ENCODE measurements at regions not wholly inside any gene's neighbourhood (a gene's known extent, or its start where the extent isn't known, plus 50 kb on each side); places are given as distances from the start of the nearest gene placed in this dataset.

- H3K9me3 ChIP-seq (ENCODE audit: control insufficient read depth in 3 of 3, low read length in 3 of 3) = no peaks in the 10 kb centered on the region
- no peak overlapping the region for H3K9ac ChIP-seq (ENCODE audit: low read depth in 1 of 3, low read length in 3 of 3)
- H3K36me3 ChIP-seq (ENCODE audit: control insufficient read depth in 3 of 3, insufficient read depth in 3 of 3, low read length in 3 of 3) = no peaks in the 10 kb centered on the region
- peaks cover 0 to 21% (median 11%) of the 10 kb centered on the region in 3 donors for H3K27me3 ChIP-seq (ENCODE audit: control insufficient read depth in 3 of 3, insufficient read depth in 3 of 3, low read length in 3 of 3)
- no peak overlapping the region for H3K4me3 ChIP-seq (ENCODE audit: low read length in 3 of 3)
- H3K4me1 ChIP-seq (ENCODE audit: control insufficient read depth in 3 of 3, insufficient read depth in 3 of 3, low read length in 3 of 3) = no peaks in the 10 kb centered on the region
- H3K27ac ChIP-seq (ENCODE audit: low read depth, low read length) = no peak overlapping the region
Measured at GRCh38 chr1:22283596-22283995, 140.7 kb upstream of the WNT4 start.

- Histone ChIP-seq H3K4me1 (ENCODE audit: control insufficient read depth in 3 of 3, insufficient read depth in 3 of 3, low read length in 3 of 3) (no peaks in the 10 kb centered on the region), H3K4me3 (ENCODE audit: low read length in 3 of 3) (no peak overlapping the region)
Measured at GRCh38 chr1:22284236-22284635, 141.3 kb upstream of the WNT4 start.

GRCh38 chr1:22284906-22285548, 142.1 kb upstream of the WNT4 start:
- H3K4me1 ChIP-seq (ENCODE audit: control insufficient read depth in 3 of 3, insufficient read depth in 3 of 3, low read length in 3 of 3) = no peaks in the 10 kb centered on the region
- no peak overlapping the region for H3K9ac ChIP-seq (ENCODE audit: low read depth in 1 of 3, low read length in 3 of 3)
- H3K27ac ChIP-seq (ENCODE audit: low read depth, low read length) = no peak overlapping the region
- H3K36me3 ChIP-seq (ENCODE audit: control insufficient read depth in 3 of 3, insufficient read depth in 3 of 3, low read length in 3 of 3) = no peaks in the 10 kb centered on the region
- H3K27me3 ChIP-seq (ENCODE audit: control insufficient read depth in 3 of 3, insufficient read depth in 3 of 3, low read length in 3 of 3) = peaks cover 4 to 19% (median 19%) of the 10 kb centered on the region in 3 donors
- no peaks in the 10 kb centered on the region for H3K9me3 ChIP-seq (ENCODE audit: control insufficient read depth in 3 of 3, low read length in 3 of 3)
- H3K4me3 ChIP-seq (ENCODE audit: low read length in 3 of 3) = no peak overlapping the region

More at GRCh38 chr1:22284236-22284635, 141.3 kb upstream of the WNT4 start:
- Histone ChIP-seq H3K36me3 (ENCODE audit: control insufficient read depth in 3 of 3, insufficient read depth in 3 of 3, low read length in 3 of 3) (no peaks in the 10 kb centered on the region), H3K9ac (ENCODE audit: low read depth in 1 of 3, low read length in 3 of 3) (no peak overlapping the region), H3K27ac (ENCODE audit: low read depth, low read length) (no peak overlapping the region), H3K9me3 (ENCODE audit: control insufficient read depth in 3 of 3, low read length in 3 of 3) (no peaks in the 10 kb centered on the region), H3K27me3 (ENCODE audit: control insufficient read depth in 3 of 3, insufficient read depth in 3 of 3, low read length in 3 of 3) (peaks cover 0 to 15% (median 14%) of the 10 kb centered on the region in 3 donors)

- H3K9me3 ChIP-seq (ENCODE audit: control insufficient read depth in 3 of 3, low read length in 3 of 3) = no peaks in the 10 kb centered on the region
- no peak overlapping the region for H3K9ac ChIP-seq (ENCODE audit: low read depth in 1 of 3, low read length in 3 of 3)
- no peak overlapping the region for H3K27ac ChIP-seq (ENCODE audit: low read depth, low read length)
- no peak overlapping the region for H3K4me3 ChIP-seq (ENCODE audit: low read length in 3 of 3)
- H3K27me3 ChIP-seq (ENCODE audit: control insufficient read depth in 3 of 3, insufficient read depth in 3 of 3, low read length in 3 of 3) = peaks cover 7 to 22% (median 21%) of the 10 kb centered on the region in 3 donors
- H3K36me3 ChIP-seq (ENCODE audit: control insufficient read depth in 3 of 3, insufficient read depth in 3 of 3, low read length in 3 of 3) = no peaks in the 10 kb centered on the region
- no peaks in the 10 kb centered on the region for H3K4me1 ChIP-seq (ENCODE audit: control insufficient read depth in 3 of 3, insufficient read depth in 3 of 3, low read length in 3 of 3)
Measured at GRCh38 chr1:22285549-22286396, 142.9 kb upstream of the WNT4 start.

- Histone ChIP-seq H3K9ac (ENCODE audit: low read depth in 1 of 3, low read length in 3 of 3) (no peak overlapping the region), H3K27ac (ENCODE audit: low read depth, low read length) (no peak overlapping the region), H3K27me3 (ENCODE audit: control insufficient read depth in 3 of 3, insufficient read depth in 3 of 3, low read length in 3 of 3) (peaks cover 7 to 23% (median 22%) of the 10 kb centered on the region in 3 donors), H3K36me3 (ENCODE audit: control insufficient read depth in 3 of 3, insufficient read depth in 3 of 3, low read length in 3 of 3) (no peaks in the 10 kb centered on the region), H3K9me3 (ENCODE audit: control insufficient read depth in 3 of 3, low read length in 3 of 3) (no peaks in the 10 kb centered on the region), H3K4me1 (ENCODE audit: control insufficient read depth in 3 of 3, insufficient read depth in 3 of 3, low read length in 3 of 3) (no peaks in the 10 kb centered on the region), H3K4me3 (ENCODE audit: low read length in 3 of 3) (no peak overlapping the region)
Measured at GRCh38 chr1:22286491-22286890, 143.6 kb upstream of the WNT4 start.

- Histone ChIP-seq H3K4me3 (ENCODE audit: low read length in 3 of 3) (no peak overlapping the region), H3K4me1 (ENCODE audit: control insufficient read depth in 3 of 3, insufficient read depth in 3 of 3, low read length in 3 of 3) (no peaks in the 10 kb centered on the region), H3K36me3 (ENCODE audit: control insufficient read depth in 3 of 3, insufficient read depth in 3 of 3, low read length in 3 of 3) (no peaks in the 10 kb centered on the region), H3K27ac (ENCODE audit: low read depth, low read length) (no peak overlapping the region), H3K9ac (ENCODE audit: low read depth in 1 of 3, low read length in 3 of 3) (no peak overlapping the region), H3K9me3 (ENCODE audit: control insufficient read depth in 3 of 3, low read length in 3 of 3) (no peaks in the 10 kb centered on the region), H3K27me3 (ENCODE audit: control insufficient read depth in 3 of 3, insufficient read depth in 3 of 3, low read length in 3 of 3) (peaks cover 7 to 29% (median 23%) of the 10 kb centered on the region in 3 donors)
Measured at GRCh38 chr1:22287273-22287672, 144.4 kb upstream of the WNT4 start.

- peaks cover 7 to 26% (median 23%) of the 10 kb centered on the region in 3 donors for H3K27me3 ChIP-seq (ENCODE audit: control insufficient read depth in 3 of 3, insufficient read depth in 3 of 3, low read length in 3 of 3)
- H3K4me3 ChIP-seq (ENCODE audit: low read length in 3 of 3) = no peak overlapping the region
- no peak overlapping the region for H3K27ac ChIP-seq (ENCODE audit: low read depth, low read length)
- H3K4me1 ChIP-seq (ENCODE audit: control insufficient read depth in 3 of 3, insufficient read depth in 3 of 3, low read length in 3 of 3) = no peaks in the 10 kb centered on the region
- H3K9ac ChIP-seq (ENCODE audit: low read depth in 1 of 3, low read length in 3 of 3) = no peak overlapping the region
- no peaks in the 10 kb centered on the region for H3K36me3 ChIP-seq (ENCODE audit: control insufficient read depth in 3 of 3, insufficient read depth in 3 of 3, low read length in 3 of 3)
- H3K9me3 ChIP-seq (ENCODE audit: control insufficient read depth in 3 of 3, low read length in 3 of 3) = no peaks in the 10 kb centered on the region
Measured at GRCh38 chr1:22287946-22288520, 145.1 kb upstream of the WNT4 start.

GRCh38 chr1:22288593-22289241, 145.8 kb upstream of the WNT4 start:
- no peak overlapping the region for H3K27ac ChIP-seq (ENCODE audit: low read depth, low read length)
- no peaks in the 10 kb centered on the region for H3K9me3 ChIP-seq (ENCODE audit: control insufficient read depth in 3 of 3, low read length in 3 of 3)
- H3K4me1 ChIP-seq (ENCODE audit: control insufficient read depth in 3 of 3, insufficient read depth in 3 of 3, low read length in 3 of 3) = no peaks in the 10 kb centered on the region
- H3K4me3 ChIP-seq (ENCODE audit: low read length in 3 of 3) = no peak overlapping the region
- no peaks in the 10 kb centered on the region for H3K36me3 ChIP-seq (ENCODE audit: control insufficient read depth in 3 of 3, insufficient read depth in 3 of 3, low read length in 3 of 3)
- H3K9ac ChIP-seq (ENCODE audit: low read depth in 1 of 3, low read length in 3 of 3) = no peak overlapping the region
- peaks cover 7 to 23% (median 21%) of the 10 kb centered on the region in 3 donors for H3K27me3 ChIP-seq (ENCODE audit: control insufficient read depth in 3 of 3, insufficient read depth in 3 of 3, low read length in 3 of 3)

GRCh38 chr1:22289307-22289995, 146.6 kb upstream of the WNT4 start:
- H3K27me3 ChIP-seq (ENCODE audit: control insufficient read depth in 3 of 3, insufficient read depth in 3 of 3, low read length in 3 of 3) = peaks cover 7 to 22% (median 22%) of the 10 kb centered on the region in 3 donors

More at GRCh38 chr1:22289307-22289995, 146.6 kb upstream of the WNT4 start:
- Histone ChIP-seq H3K9ac (ENCODE audit: low read depth in 1 of 3, low read length in 3 of 3) (no peak overlapping the region), H3K4me1 (ENCODE audit: control insufficient read depth in 3 of 3, insufficient read depth in 3 of 3, low read length in 3 of 3) (no peaks in the 10 kb centered on the region), H3K27ac (ENCODE audit: low read depth, low read length) (no peak overlapping the region), H3K4me3 (ENCODE audit: low read length in 3 of 3) (no peak overlapping the region), H3K36me3 (ENCODE audit: control insufficient read depth in 3 of 3, insufficient read depth in 3 of 3, low read length in 3 of 3) (no peaks in the 10 kb centered on the region), H3K9me3 (ENCODE audit: control insufficient read depth in 3 of 3, low read length in 3 of 3) (no peaks in the 10 kb centered on the region)
